Keratinocyte (primary cell): ENCODE measurements at regions not wholly inside any gene's neighbourhood (a gene's known extent, or its start where the extent isn't known, plus 50 kb on each side); places are given as distances from the start of the nearest gene placed in this dataset.

ENCODE experiments used
- DNase-seq: peaks from one replicate; pipeline ENCODE4 v3.0.0-alpha.2; 2011; ENCODE audit warnings: low read depth, missing footprints, low spot score
- FAIRE-seq: peaks from 2 replicates; lab custom pipeline; 2011; peaks lifted over from hg19 to GRCh38; lab: Jason Lieb, UNC
- H2AFZ ChIP-seq: 2 replicates; pipeline ENCODE4 v1.6.0; 2012; ENCODE audit warnings: low read length, control low read depth, inconsistent platforms; ENCODE audit not compliant: control insufficient read depth
- H3K27ac ChIP-seq: 2 replicates; pipeline ENCODE4 v1.5.1; 2011; ENCODE audit warnings: low read length; ENCODE audit not compliant: control insufficient read depth, insufficient read depth
- H3K27me3 ChIP-seq: 3 replicates; pipeline ENCODE4 v1.6.0; 2011; ENCODE audit warnings: low read length; ENCODE audit not compliant: control insufficient read depth, insufficient read depth; ENCODE audit errors: extremely low read depth
- H3K36me3 ChIP-seq, 2 experiments: 2 replicates in 1 of 2; 3 replicates in 1 of 2; pipeline ENCODE4 v1.5.1; 2011; ENCODE audit warnings: low read length in 2 of 2, mild to moderate bottlenecking in 1 of 2; ENCODE audit not compliant: control insufficient read depth in 2 of 2, insufficient read depth in 2 of 2; ENCODE audit errors: extremely low read depth in 1 of 2
- H3K4me1 ChIP-seq: 3 replicates; pipeline ENCODE4 v1.5.1; 2011; ENCODE audit warnings: low read length; ENCODE audit not compliant: control insufficient read depth, insufficient read depth; ENCODE audit errors: extremely low read depth
- H3K4me2 ChIP-seq: 3 replicates; pipeline ENCODE4 v1.6.0; 2011; ENCODE audit warnings: low read depth, low read length; ENCODE audit not compliant: control insufficient read depth, insufficient read depth; ENCODE audit errors: extremely low read depth
- H3K4me3 ChIP-seq, 3 experiments: fragments of 200-600 bp in 1 of 3; sonication (generic) in 1 of 3; 2 replicates in 2 of 3; 3 replicates in 1 of 3; pipeline ENCODE4 v1.5.1; 2011 to 2016; ENCODE audit warnings: low read length in 3 of 3, mild to moderate bottlenecking in 3 of 3, control low read depth in 2 of 3, inconsistent platforms in 1 of 3, low read depth in 1 of 3, mixed read lengths in 1 of 3, mixed run types in 1 of 3, moderate library complexity in 1 of 3; ENCODE audit not compliant: control insufficient read depth in 2 of 3, insufficient read depth in 2 of 3; ENCODE audit errors: extremely low read depth in 1 of 3
- H3K79me2 ChIP-seq: 2 replicates; pipeline ENCODE4 v1.6.0; 2012; ENCODE audit warnings: low read length; ENCODE audit not compliant: control insufficient read depth, insufficient read depth
- H3K9ac ChIP-seq: 3 replicates; pipeline ENCODE4 v1.6.0; 2011; ENCODE audit warnings: low read length; ENCODE audit not compliant: control insufficient read depth, insufficient read depth; ENCODE audit errors: extremely low read depth
- H3K9me1 ChIP-seq: 3 replicates; pipeline ENCODE4 v1.6.0; 2011; ENCODE audit warnings: low read length; ENCODE audit not compliant: control insufficient read depth, insufficient read depth; ENCODE audit errors: extremely low read depth
- H3K9me3 ChIP-seq: 2 replicates; pipeline ENCODE4 v1.5.1; 2012; ENCODE audit warnings: low read depth, low read length; ENCODE audit not compliant: control insufficient read depth
- H4K20me1 ChIP-seq: 3 replicates; pipeline ENCODE4 v1.6.0; 2011; ENCODE audit warnings: low read length; ENCODE audit not compliant: control insufficient read depth, insufficient read depth; ENCODE audit errors: extremely low read depth
- EZH2 ChIP-seq: IDR thresholded peaks from one replicate; pipeline ENCODE4 v1.6.1; 2012; ENCODE audit warnings: inconsistent platforms, mild to moderate bottlenecking, low read length, moderate library complexity
- dilution Hi-C: fragments of 300-500 bp; cut with MboI; formaldehyde crosslinking; loops from one replicate; pipeline ENCODE4 v1.7.0; 2020; ENCODE audit warnings: low sequenced_read_pairs; ENCODE audit not compliant: extremely low pct_ligation_motif_present
- TF ChIP-seq, protein P1 (sequence below), 3 experiments: IDR thresholded peaks in 1 of 3; conservative IDR thresholded peaks in 1 of 3; optimal IDR thresholded peaks in 1 of 3; 2 replicates in 2 of 3; 3 replicates in 1 of 3; pipeline versions ENCODE3 to v1.5.1; 2011; ENCODE audit warnings: low read length in 3 of 3, mild to moderate bottlenecking in 3 of 3, moderate library complexity in 2 of 3, control low read depth in 1 of 3, inconsistent platforms in 1 of 3; ENCODE audit not compliant: insufficient read depth in 2 of 3; ENCODE audit errors: extremely low read depth in 1 of 3

DNA sequence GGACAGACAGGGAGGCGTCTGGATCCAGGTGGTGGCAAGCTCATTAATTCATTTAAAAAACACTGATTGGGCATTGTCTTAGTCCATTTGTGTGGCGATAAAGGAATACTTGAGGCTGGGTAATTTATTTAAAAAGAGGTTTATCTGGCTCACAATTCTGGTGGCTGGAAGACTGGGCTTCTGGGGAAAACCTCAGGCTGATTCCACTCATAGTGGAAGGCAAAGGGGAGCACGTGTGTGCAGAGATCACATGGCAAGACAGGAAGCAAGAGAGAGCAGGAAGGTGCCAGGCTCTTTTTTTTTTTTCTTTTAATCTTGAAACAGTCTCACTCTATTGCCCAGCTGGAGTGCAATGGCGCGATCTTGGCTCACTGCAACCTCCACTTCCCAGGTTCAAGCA, 100.2 kb upstream of the METTL14 start:
- dilution Hi-C loops: no loop called here
- no peak for FAIRE-seq

DNA sequence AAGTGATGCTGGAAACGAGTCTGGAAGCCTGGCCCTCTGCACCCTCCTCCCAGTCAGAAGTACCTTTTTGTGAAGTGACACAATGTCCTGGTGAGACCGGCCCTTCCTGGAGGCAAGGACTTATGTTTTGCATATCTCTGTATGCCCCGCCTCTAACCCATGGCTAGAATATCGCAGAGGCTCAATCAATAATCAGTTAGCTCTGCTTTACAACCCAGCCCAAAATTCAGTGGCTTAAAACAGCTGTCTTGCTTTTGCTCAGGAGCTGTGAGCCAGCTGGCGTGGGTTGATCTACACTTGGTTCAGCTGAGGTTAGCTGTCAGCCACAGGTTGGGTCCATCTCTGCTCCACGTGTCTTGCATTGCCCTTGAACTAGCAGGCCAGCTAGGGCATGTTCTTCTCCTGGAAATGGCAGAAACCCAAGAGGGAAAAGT, 98.8 kb upstream of the METTL14 start:
- TF ChIP-seq EZH2: no peak
- TF ChIP-seq, protein P1, sequence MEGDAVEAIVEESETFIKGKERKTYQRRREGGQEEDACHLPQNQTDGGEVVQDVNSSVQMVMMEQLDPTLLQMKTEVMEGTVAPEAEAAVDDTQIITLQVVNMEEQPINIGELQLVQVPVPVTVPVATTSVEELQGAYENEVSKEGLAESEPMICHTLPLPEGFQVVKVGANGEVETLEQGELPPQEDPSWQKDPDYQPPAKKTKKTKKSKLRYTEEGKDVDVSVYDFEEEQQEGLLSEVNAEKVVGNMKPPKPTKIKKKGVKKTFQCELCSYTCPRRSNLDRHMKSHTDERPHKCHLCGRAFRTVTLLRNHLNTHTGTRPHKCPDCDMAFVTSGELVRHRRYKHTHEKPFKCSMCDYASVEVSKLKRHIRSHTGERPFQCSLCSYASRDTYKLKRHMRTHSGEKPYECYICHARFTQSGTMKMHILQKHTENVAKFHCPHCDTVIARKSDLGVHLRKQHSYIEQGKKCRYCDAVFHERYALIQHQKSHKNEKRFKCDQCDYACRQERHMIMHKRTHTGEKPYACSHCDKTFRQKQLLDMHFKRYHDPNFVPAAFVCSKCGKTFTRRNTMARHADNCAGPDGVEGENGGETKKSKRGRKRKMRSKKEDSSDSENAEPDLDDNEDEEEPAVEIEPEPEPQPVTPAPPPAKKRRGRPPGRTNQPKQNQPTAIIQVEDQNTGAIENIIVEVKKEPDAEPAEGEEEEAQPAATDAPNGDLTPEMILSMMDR (optimal IDR thresholded peaks at IDR 0.05 in 1 of 3, IDR thresholded peaks at IDR 0.05 in 1 of 3, conservative IDR thresholded peaks at IDR 0.05 in 1 of 3; ENCODE audit: extremely low read depth in 1 of 3, insufficient read depth in 2 of 3, low read length in 3 of 3): no peak
- H2AFZ ChIP-seq: no peak overlapping the region
- no peaks in the 10 kb centered on the region for H3K36me3 ChIP-seq
- no peaks in the 10 kb centered on the region for H3K79me2 ChIP-seq
- no peaks in the 10 kb centered on the region for H4K20me1 ChIP-seq
- FAIRE-seq: no peak
- DNase-seq: no peak
- no peaks in the 10 kb centered on the region for H3K9me3 ChIP-seq
- H3K27ac ChIP-seq: no peak overlapping the region
- dilution Hi-C loops: no loop called here
- H3K4me3 ChIP-seq: no peak overlapping the region
- no peak overlapping the region for H3K4me2 ChIP-seq
- no peak overlapping the region for H3K9ac ChIP-seq
- no peaks in the 10 kb centered on the region for H3K9me1 ChIP-seq
- H3K27me3 ChIP-seq: no peaks in the 10 kb centered on the region
- no peaks in the 10 kb centered on the region for H3K4me1 ChIP-seq

More for the DNA sequence above, 100.2 kb upstream of the METTL14 start:
- Histone ChIP-seq H3K4me2 (no peak overlapping the region), H3K36me3 (no peaks in the 10 kb centered on the region), H3K4me3 (no peak overlapping the region), H3K4me1 (no peaks in the 10 kb centered on the region), H3K9me3 (no peaks in the 10 kb centered on the region), H4K20me1 (no peaks in the 10 kb centered on the region), H3K27ac (no peak overlapping the region), H3K9me1 (no peaks in the 10 kb centered on the region), H3K9ac (no peak overlapping the region), H2AFZ (no peak overlapping the region), H3K79me2 (no peaks in the 10 kb centered on the region), H3K27me3 (no peaks in the 10 kb centered on the region)
- TF ChIP-seq, protein P1 (optimal IDR thresholded peaks at IDR 0.05 in 1 of 3, IDR thresholded peaks at IDR 0.05 in 1 of 3, conservative IDR thresholded peaks at IDR 0.05 in 1 of 3; ENCODE audit: extremely low read depth in 1 of 3, insufficient read depth in 2 of 3, low read length in 3 of 3): no peak
- TF ChIP-seq EZH2: no peak
- no peak for DNase-seq
